ENCODE measurements at regions not wholly inside any gene's neighbourhood (a gene's known extent, or its start where the extent isn't known, plus 50 kb on each side); places are given as distances from the start of the nearest gene placed in this dataset.

DNA sequence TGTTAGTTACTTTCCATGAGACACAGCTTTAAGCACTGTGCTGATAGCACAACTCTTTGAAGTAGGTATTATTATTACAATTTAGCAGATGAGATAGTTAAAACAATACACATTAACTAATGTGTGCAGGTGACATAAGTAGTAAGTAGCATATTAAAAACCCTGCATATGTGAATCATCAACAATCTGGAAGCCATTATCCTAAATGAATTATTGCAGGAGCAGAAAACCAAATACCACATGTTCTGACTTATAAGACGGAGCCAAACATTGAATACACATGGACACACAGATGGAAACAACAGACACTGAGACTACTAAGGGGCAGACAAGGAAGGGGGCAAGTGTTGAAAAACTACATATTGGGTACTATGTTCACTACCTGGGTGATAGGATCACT, 300.3 kb upstream of the GULP1 start:
- TF ChIP-seq EP300 (IDR thresholded peaks at IDR 0.05; ENCODE audit: low read depth) (no peak), POLR2A (IDR thresholded peaks at IDR 0.05) (no peak), POLR2AphosphoS5 (IDR thresholded peaks at IDR 0.05) (no peak)
- TF ChIP-seq, protein P1, sequence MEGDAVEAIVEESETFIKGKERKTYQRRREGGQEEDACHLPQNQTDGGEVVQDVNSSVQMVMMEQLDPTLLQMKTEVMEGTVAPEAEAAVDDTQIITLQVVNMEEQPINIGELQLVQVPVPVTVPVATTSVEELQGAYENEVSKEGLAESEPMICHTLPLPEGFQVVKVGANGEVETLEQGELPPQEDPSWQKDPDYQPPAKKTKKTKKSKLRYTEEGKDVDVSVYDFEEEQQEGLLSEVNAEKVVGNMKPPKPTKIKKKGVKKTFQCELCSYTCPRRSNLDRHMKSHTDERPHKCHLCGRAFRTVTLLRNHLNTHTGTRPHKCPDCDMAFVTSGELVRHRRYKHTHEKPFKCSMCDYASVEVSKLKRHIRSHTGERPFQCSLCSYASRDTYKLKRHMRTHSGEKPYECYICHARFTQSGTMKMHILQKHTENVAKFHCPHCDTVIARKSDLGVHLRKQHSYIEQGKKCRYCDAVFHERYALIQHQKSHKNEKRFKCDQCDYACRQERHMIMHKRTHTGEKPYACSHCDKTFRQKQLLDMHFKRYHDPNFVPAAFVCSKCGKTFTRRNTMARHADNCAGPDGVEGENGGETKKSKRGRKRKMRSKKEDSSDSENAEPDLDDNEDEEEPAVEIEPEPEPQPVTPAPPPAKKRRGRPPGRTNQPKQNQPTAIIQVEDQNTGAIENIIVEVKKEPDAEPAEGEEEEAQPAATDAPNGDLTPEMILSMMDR (IDR thresholded peaks at IDR 0.05) = no peak
- no peaks in the 10 kb centered on the region for H3K27me3 ChIP-seq
- in situ Hi-C loops (cut with MboI; ENCODE audit: low pct_ligation_motif_present in 1 of 4, low pct_unique_long_range_greater_than_20kb in 1 of 4, low sequenced_read_pairs in 3 of 4) = no loop called here
- intact Hi-C loops (cut with DNase I; ENCODE audit: low total_unique reads) = no loop called here
- H3K36me3 ChIP-seq = no peaks in the 10 kb centered on the region
- H3K9me3 ChIP-seq = no peaks in the 10 kb centered on the region
- H3K27ac ChIP-seq = no peak overlapping the region
- no peak overlapping the region for H3K4me3 ChIP-seq
- 86 to 90% methylated on average over 1 of the region's 1 CpG for WGBS, 2 donors (ENCODE audit: low coverage in 1 of 2)
- H3K4me1 ChIP-seq = no peaks in the 10 kb centered on the region
- no peak for DNase-seq

- no peak overlapping the region for H3K4me3 ChIP-seq
- in situ Hi-C loops (cut with MboI; ENCODE audit: low pct_ligation_motif_present in 1 of 4, low pct_unique_long_range_greater_than_20kb in 1 of 4, low sequenced_read_pairs in 3 of 4) = no loop called here
- no peak overlapping the region for H3K27ac ChIP-seq
- H3K4me1 ChIP-seq = no peaks in the 10 kb centered on the region
- no peak for DNase-seq
- TF ChIP-seq EP300 (IDR thresholded peaks at IDR 0.05; ENCODE audit: low read depth) = no peak
- TF ChIP-seq, protein P1 (IDR thresholded peaks at IDR 0.05) = no peak
- TF ChIP-seq POLR2AphosphoS5 (IDR thresholded peaks at IDR 0.05) = no peak
- TF ChIP-seq POLR2A (IDR thresholded peaks at IDR 0.05) = no peak
- H3K9me3 ChIP-seq = no peaks in the 10 kb centered on the region
- H3K27me3 ChIP-seq = no peaks in the 10 kb centered on the region
- no peaks in the 10 kb centered on the region for H3K36me3 ChIP-seq
- WGBS, 2 donors (ENCODE audit: low coverage in 1 of 2) = 29 to 67% methylated on average over 1 to 5 of the region's 5 CpGs
- intact Hi-C loops (cut with DNase I; ENCODE audit: low total_unique reads) = no loop called here
These were observed 297.0 kb upstream of the GULP1 start for GRCh38 chr2:187994464-187995331.

- 94 to 95% methylated on average over 2 to 6 of the region's 6 CpGs for WGBS, 2 donors (ENCODE audit: low coverage in 1 of 2)
- intact Hi-C loops (cut with DNase I; ENCODE audit: low total_unique reads) = no loop called here
These were observed 296.1 kb upstream of the GULP1 start for GRCh38 chr2:187995556-187995955.

DNA sequence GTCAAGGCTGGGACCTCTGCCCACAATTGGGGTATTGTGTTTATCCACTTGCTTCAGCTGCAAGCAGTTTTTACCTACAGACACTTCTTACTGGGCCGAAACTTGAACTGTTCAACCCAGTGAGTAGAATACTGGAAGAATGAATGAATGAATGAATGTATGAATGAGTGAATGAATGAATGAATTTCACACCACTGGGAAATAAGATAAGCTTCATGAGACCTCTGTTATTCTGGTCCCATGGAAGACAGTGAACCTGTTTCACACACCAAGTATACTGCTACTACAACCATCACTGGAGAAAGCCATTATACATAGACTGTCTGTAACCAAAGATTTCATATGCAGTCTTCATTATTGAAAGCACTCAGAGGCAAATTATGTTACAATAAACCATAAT, 295.0 kb upstream of the GULP1 start:
- Histone ChIP-seq H3K27ac (no peak overlapping the region), H3K36me3 (no peaks in the 10 kb centered on the region), H3K9me3 (no peaks in the 10 kb centered on the region), H3K27me3 (no peaks in the 10 kb centered on the region), H3K4me1 (no peaks in the 10 kb centered on the region), H3K4me3 (no peak overlapping the region)
- in situ Hi-C loops (cut with MboI; ENCODE audit: low pct_ligation_motif_present in 1 of 4, low pct_unique_long_range_greater_than_20kb in 1 of 4, low sequenced_read_pairs in 3 of 4) (no loop called here), intact Hi-C loops (cut with DNase I; ENCODE audit: low total_unique reads) (no loop called here)
- TF ChIP-seq EP300 (IDR thresholded peaks at IDR 0.05; ENCODE audit: low read depth) = no peak
- TF ChIP-seq POLR2AphosphoS5 (IDR thresholded peaks at IDR 0.05) = no peak
- no peak for TF ChIP-seq POLR2A (IDR thresholded peaks at IDR 0.05)
- TF ChIP-seq, protein P1 (IDR thresholded peaks at IDR 0.05) = no peak
- no peak for DNase-seq
- 100% methylated on average over 1 of the region's 1 CpG; no CpG with 5 or more reads in 1 of the 2 donors for WGBS, 2 donors (ENCODE audit: low coverage in 1 of 2)

More at GRCh38 chr2:187995556-187995955, 296.1 kb upstream of the GULP1 start:
- Histone ChIP-seq H3K27ac (no peak overlapping the region), H3K36me3 (no peaks in the 10 kb centered on the region), H3K4me3 (no peak overlapping the region), H3K27me3 (no peaks in the 10 kb centered on the region), H3K9me3 (no peaks in the 10 kb centered on the region), H3K4me1 (no peaks in the 10 kb centered on the region)
- TF ChIP-seq, protein P1 (IDR thresholded peaks at IDR 0.05) = no peak
- no peak for TF ChIP-seq POLR2A (IDR thresholded peaks at IDR 0.05)
- no peak for TF ChIP-seq POLR2AphosphoS5 (IDR thresholded peaks at IDR 0.05)
- no peak for TF ChIP-seq EP300 (IDR thresholded peaks at IDR 0.05; ENCODE audit: low read depth)
- DNase-seq = no peak
- in situ Hi-C loops (cut with MboI; ENCODE audit: low pct_ligation_motif_present in 1 of 4, low pct_unique_long_range_greater_than_20kb in 1 of 4, low sequenced_read_pairs in 3 of 4) = no loop called here
